GM19351 (cell line): ENCODE measurements at regions not wholly inside any gene's neighbourhood (a gene's known extent, or its start where the extent isn't known, plus 50 kb on each side); places are given as distances from the start of the nearest gene placed in this dataset.
"Not testable (repeated sequence)": the region's sequence is repeated elsewhere in the genome, so short reads cannot be mapped to it uniquely, and the experiment has no call there.

Experiments
- ATAC-seq: cut with Tn5 transposase; IDR thresholded peaks from one replicate; pipeline ENCODE4 v1.9.1; 2021; ENCODE audit warnings: mild to moderate bottlenecking, moderate library complexity; ENCODE audit not compliant: unreplicated experiment

GRCh38 chr13:80744147-80744914 lies 403.4 kb upstream of the SPRY2 start:
- ATAC-seq: no peak

DNA sequence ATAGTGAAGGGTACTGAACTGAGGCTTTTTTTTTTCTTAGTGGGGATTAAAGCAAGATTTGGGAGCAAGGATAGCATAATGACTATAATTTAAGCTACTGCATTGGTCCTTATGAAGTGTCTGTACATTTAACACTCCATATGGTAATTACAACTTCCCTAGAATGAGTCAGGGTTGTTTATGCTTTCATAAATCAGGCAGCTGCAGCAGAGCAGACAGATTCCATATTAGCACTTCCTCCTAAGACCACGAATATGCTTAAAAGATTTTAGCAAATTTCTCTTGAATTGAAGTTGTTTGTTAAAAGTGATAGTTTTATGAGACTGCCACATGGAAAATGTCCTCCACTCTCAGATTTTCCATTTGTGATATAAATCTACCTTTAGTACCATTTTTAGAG lies 401.1 kb upstream of the SPRY2 start:
- no peak for ATAC-seq

DNA sequence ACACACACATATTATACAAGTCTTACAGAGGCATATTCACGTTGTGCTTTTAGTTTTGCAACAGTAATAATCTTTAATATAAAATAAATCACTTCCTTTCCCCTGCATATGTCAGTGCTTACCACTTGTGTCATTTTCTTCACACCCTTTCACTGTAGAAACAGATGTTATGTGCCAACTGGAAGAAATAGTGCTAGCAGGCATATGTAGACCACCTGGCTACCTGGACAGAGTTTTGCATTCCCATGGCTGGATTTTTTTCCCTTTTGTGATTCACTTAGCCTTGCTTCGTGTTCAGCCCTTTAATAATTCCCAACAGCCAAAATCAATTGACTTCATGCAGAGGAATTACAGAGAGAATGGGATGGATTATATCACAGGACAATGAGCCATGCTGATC lies 399.1 kb upstream of the SPRY2 start:
- ATAC-seq: no peak

- no peak for ATAC-seq
These were observed 396.6 kb upstream of the SPRY2 start for GRCh38 chr13:80737513-80737912.

DNA sequence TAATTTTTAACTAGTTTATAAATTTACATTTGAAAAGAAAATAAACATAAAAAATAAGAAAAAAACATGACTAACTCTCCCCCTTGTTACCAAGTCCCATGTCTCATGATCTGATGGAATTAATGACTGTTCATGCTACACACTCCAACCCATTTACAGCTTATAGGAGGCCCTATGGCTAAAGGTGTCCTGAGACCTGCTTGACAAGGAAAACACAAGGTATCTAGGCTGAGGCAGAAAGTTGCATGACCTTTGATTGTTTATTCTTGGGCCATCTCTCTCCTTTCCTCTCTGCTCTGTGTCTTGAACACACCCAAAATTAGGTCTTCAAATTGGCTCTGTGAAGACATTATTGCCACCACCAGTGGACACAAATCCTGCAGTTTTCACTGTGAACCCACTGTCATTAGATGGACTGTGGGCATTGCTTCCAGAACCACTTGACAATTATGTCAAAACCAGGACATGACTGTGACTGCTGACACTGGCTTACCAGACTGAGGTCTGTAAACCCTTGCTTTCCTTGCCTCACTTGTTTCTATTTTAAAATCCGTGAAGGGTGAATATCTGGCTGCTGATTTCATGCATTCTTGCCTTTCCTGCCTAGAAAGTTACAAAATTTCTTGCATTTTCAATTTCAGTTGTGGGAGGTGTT lies 386.5 kb upstream of the SPRY2 start:
- ATAC-seq: no peak

DNA sequence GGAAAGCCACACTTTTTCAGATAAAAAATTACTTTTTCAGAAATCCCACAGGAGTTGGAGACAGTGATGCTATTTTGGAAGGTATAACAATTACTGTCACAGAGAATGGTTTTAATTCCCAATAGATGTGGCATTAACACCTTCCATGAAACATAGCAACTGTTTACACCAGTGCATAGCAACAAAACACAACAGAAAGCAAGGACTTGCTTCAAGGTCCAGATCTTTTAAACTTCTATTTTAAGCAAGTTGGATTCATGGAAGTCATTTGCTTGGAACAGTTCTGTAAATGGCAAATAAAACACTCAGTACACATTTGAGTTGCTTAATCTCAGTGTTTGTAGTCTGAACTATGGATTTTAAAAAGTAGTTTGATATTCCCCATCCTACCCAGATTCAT lies 385.9 kb upstream of the SPRY2 start:
- no peak for ATAC-seq

DNA sequence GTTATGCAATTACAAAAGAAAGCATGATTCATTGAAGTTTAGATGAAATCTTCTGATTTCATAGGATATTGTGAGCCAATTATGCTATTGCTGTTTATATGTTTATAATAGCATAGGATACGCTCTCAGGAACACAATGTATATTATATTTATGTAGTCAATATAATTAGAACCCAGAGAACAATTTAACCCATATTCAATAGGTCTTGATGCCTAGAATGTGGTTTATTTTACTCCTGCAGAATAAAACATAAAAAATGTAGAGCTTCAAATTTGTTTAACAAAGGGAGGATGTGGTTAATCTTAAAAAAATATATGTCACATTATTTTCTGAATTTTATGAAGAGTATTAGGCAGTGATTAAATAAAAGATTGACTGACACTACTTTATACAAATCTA lies 380.8 kb upstream of the SPRY2 start:
- no peak for ATAC-seq

- no peak for ATAC-seq
These were observed 378.0 kb upstream of the SPRY2 start for GRCh38 chr13:80718970-80719369.

DNA sequence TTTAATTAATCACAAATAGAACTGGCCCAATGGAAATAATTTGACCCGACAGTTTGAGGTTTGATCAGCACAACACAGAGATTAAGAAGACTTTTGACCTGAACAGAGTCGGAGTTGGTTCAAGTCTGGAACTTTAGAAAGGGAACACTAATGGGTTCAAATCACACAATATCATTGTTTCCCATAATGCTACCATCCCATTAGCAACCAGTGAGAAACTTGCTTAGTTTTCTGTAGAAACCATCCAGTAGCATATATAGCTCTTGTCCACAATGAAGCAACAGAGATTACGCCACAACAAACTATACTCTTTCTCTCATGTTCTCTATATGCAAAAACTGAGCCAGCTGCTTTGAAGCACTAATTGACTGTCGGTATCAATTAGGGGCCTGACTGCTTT lies 376.9 kb upstream of the SPRY2 start:
- ATAC-seq: no peak

DNA sequence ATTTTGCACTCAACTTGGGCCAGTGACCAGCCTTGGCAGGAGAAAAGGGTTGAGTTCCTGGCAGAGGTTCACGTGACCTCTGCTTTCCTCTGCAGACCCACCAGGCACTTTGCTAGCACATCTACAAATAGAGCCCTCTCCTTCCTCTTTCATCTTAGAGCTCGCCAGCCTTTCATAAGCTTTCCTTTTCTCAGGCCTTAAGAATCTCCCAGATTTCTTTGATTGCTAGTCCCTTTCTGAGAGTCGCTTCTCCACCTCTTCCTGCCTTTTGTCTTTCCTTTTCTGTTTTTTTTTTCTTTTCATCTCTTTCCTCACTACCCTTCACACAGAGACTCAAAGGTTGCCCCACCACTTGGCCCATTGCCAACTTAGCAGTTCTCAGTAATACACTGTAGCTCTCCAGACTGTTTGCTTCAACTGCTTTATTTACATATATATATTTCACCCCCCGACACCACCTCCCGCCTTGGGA lies 375.7 kb upstream of the SPRY2 start:
- ATAC-seq: no peak

DNA sequence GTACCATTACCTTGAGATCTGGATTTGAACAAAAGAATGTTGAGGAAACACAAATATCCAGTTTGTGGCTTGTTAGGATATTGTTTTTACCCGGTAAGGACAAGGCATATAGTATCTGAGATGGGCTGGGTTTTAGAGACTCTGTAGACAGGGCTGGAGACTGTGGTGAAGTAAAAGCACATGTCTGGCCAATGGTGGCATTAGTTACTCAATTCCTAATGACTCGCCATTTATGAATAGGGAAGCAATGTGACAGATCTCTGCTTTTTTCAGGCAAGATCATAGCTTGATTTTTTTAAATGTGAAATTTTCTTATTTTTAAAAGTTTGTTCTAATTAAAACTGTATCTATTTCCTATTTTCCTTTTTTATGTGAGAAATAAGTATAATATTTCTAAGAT lies 371.1 kb upstream of the SPRY2 start:
- no peak for ATAC-seq

- no peak for ATAC-seq
These were observed 367.9 kb upstream of the SPRY2 start for GRCh38 chr13:80708791-80709190.

- ATAC-seq: no peak
These were observed 366.4 kb upstream of the SPRY2 start for GRCh38 chr13:80707000-80707983.

DNA sequence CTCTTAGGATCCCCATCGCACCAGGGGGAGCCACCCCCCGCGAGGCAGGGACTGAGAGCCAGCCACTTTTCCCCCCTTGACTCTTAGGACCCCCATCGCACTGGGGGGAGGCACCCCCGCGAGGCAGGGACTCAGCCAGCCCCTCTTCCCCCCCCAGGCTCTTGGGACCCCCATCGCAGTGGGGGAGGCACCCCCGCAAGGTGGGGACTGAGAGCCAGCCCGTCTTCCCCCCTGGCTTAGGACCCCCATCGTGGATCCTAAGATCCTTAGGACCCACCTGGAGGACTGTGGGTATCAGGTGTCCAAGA lies 365.2 kb upstream of the SPRY2 start:
- ATAC-seq: no peak

DNA sequence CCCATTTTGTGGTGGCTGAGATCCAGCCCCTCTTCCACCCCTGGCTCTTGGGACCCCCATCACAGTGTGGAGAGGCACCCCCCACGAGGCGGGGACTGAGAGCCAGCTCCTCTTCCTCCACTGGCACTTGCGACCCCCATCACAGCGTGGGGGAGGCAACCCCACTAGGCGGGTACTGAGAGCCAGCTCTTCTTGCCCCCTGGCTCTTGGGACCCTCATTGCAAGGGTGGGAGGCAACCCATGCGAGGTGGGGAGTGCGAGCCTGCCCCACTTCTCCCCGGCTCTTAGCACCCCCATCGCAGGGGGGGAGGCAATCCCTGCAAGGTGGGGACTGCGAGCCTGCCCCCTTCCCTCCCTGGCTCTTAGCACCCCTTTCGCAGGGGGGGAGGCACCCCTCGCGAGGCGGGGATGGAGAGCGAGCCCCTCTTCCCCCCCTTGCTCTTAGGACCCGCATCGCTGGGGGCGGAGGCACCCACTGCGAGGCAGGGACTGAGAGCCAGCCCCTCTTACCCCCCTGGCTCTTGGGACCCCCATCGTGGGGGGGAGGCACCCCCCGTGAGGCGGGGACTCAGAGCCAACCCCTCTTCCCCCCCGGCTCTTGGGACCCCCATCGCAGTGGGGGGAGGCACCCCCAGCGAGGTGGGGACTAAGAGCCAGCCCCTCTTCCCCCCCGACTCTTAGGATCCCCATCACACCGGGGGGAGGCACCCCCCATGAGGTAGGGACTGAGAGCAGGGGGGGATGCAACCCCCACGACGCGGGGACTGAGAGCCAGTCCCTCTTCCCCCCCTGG lies 364.6 kb upstream of the SPRY2 start:
- no peak for ATAC-seq

- ATAC-seq: no peak
These were observed 363.4 kb upstream of the SPRY2 start for GRCh38 chr13:80704369-80704768.

- ATAC-seq: no peak
These were observed 354.9 kb upstream of the SPRY2 start for GRCh38 chr13:80695841-80696240.

DNA sequence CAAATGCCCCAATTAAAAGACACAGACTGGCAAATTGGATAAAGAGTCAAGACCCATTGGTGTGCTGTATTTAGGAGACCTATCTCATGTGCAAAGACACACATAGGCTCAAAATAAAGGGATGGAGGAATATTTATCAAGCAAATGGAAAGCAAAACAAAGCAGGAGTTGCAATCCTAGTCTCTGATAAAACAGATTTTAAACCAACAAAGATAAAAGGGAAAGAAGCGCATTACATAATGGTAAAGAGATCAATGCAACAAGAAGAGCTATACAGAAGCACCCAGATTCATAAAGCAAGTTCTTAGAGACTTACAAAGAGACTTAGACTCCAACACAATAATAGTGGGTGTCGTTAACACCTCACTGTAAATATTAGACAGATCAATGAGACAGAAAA lies 350.9 kb upstream of the SPRY2 start:
- not testable (repeated sequence) for ATAC-seq

GRCh38 chr13:80690208-80690607 lies 349.3 kb upstream of the SPRY2 start:
- no peak for ATAC-seq

GRCh38 chr13:80688593-80688992 lies 347.7 kb upstream of the SPRY2 start:
- ATAC-seq: no peak

DNA sequence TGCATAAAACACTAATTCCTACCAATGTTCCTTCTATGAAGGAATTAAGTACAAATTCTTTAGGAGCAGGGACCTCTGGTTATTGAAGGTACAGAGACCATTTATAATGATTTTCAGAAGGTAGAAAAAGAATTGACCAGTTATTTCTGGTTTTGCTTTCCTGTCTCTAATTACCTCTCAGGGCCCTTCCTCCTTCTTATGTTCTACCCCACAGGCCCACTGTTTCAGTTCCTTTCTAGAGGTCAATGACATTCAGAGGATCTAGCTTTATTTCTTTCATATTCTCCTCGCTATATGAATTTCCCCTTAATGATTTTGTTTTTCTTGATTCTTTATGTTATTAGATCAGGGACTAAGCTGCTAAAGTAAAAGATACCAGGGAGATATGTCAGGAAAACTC lies 345.0 kb upstream of the SPRY2 start:
- ATAC-seq: no peak
